Tibial artery (tissue), 4 donors: ENCODE measurements at regions not wholly inside any gene's neighbourhood (a gene's known extent, or its start where the extent isn't known, plus 50 kb on each side); places are given as distances from the start of the nearest gene placed in this dataset.

Source experiments
- DNase-seq, 2 donors: peaks; one replicate each; pipeline ENCODE4 v3.0.0-alpha.2; 2019
- H3K27ac ChIP-seq, 2 donors: fragments of 200-600 bp; sonication (generic) in 1 of 2; 1 replicate in 1 of 2; 2 replicates in 1 of 2; pipeline ENCODE4 v1.5.1; 2018 to 2019; ENCODE audit warnings: mild to moderate bottlenecking in 1 of 2
- H3K27me3 ChIP-seq, 2 donors: fragments of 200-600 bp; sonication (generic) in 1 of 2; one replicate each; pipeline versions ENCODE4 v1.5.1 to v1.6.0; 2016 to 2019
- H3K36me3 ChIP-seq, 3 donors: fragments of 200-600 bp; sonication (generic) in 2 of 3; one replicate each; pipeline ENCODE4 v1.5.1; 2016 to 2019; ENCODE audit warnings: mild to moderate bottlenecking in 2 of 3
- H3K4me1 ChIP-seq, 4 donors: fragments of 200-600 bp; sonication (generic) in 2 of 4; 1 replicate in 3 of 4; 2 replicates in 1 of 4; pipeline ENCODE4 v1.5.1; 2016 to 2019
- H3K4me3 ChIP-seq, 2 donors: fragments of 200-600 bp; sonication (generic) in 1 of 2; 1 replicate in 1 of 2; 2 replicates in 1 of 2; pipeline ENCODE4 v1.5.1; 2018 to 2019; ENCODE audit warnings: mild to moderate bottlenecking in 2 of 2
- H3K9me3 ChIP-seq, 3 donors: fragments of 200-600 bp; sonication (generic) in 1 of 3; one replicate each; pipeline ENCODE4 v1.5.1; 2016 to 2019
- intact Hi-C: fragments of 100-400 bp; cut with DNase I; formaldehyde crosslinking; loops from one replicate; pipeline ENCODE4 v1.15.0; 2023; ENCODE audit warnings: low total_unique reads
- TF ChIP-seq, protein P1 (sequence below), 2 experiments: fragments of 200-600 bp in 1 of 2; fragments of 450-650 bp in 1 of 2; IDR thresholded peaks; one replicate each; pipeline ENCODE4 v1.5.1; 2017 to 2019; ENCODE audit warnings: antibody characterized with exemption in 2 of 2, mild to moderate bottlenecking in 1 of 2, moderate library complexity in 1 of 2

DNA sequence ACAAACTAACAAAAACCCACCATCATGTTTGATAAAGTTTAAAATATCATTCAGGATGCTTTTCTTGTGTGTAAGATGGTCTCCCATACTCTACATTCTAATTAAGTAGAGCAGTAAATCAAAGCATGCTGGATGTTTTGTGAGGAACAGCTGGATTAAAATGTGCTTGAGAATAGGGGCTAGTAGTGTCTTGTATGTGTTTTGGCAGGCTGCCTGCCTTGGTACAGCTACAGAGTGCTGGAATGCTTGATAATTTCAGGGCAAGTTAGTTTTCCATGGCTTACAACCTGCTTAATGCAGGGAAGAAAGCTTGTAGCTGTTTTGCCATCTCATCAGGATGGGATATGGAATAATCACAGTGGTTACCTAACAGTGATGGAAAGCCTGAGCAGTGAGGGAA, 636.6 kb upstream of the MMS22L start:
- Histone ChIP-seq H3K36me3 (no peaks in the 10 kb centered on the region), H3K27me3 (no peaks in the 10 kb centered on the region), H3K9me3 (no peaks in the 10 kb centered on the region), H3K4me1 (no peaks in the 10 kb centered on the region), H3K27ac (no peak overlapping the region), H3K4me3 (no peak overlapping the region)
- TF ChIP-seq, protein P1, sequence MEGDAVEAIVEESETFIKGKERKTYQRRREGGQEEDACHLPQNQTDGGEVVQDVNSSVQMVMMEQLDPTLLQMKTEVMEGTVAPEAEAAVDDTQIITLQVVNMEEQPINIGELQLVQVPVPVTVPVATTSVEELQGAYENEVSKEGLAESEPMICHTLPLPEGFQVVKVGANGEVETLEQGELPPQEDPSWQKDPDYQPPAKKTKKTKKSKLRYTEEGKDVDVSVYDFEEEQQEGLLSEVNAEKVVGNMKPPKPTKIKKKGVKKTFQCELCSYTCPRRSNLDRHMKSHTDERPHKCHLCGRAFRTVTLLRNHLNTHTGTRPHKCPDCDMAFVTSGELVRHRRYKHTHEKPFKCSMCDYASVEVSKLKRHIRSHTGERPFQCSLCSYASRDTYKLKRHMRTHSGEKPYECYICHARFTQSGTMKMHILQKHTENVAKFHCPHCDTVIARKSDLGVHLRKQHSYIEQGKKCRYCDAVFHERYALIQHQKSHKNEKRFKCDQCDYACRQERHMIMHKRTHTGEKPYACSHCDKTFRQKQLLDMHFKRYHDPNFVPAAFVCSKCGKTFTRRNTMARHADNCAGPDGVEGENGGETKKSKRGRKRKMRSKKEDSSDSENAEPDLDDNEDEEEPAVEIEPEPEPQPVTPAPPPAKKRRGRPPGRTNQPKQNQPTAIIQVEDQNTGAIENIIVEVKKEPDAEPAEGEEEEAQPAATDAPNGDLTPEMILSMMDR (IDR thresholded peaks at IDR 0.05): no peak
- intact Hi-C loops: no loop called here
- no peak for DNase-seq

GRCh38 chr6:97923249-97923648, 640.2 kb upstream of the MMS22L start:
- Histone ChIP-seq H3K4me3 (no peak overlapping the region), H3K9me3 (no peaks in the 10 kb centered on the region), H3K27ac (no peak overlapping the region), H3K27me3 (no peaks in the 10 kb centered on the region), H3K36me3 (no peaks in the 10 kb centered on the region), H3K4me1 (no peaks in the 10 kb centered on the region)
- TF ChIP-seq, protein P1 (IDR thresholded peaks at IDR 0.05): no peak
- intact Hi-C loops: no loop called here
- no peak for DNase-seq

DNA sequence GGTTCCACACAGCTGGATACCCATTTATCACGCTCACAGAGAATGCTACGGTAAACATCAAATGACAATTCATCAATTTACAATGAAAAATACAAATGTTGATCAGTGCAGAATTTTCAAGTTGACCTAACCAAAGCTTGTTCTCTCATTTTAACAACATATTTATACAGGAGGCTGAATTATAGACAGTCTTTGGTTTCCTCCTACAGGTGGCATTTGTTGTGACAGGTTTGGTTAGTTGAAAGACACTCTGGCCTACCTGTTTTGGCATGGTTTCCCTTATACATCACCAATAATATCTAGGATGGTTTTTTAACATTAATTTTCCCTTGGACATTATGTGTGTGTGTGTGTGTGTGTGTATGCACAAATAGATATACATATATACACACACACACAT, 642.5 kb upstream of the MMS22L start:
- H3K36me3 ChIP-seq: no peaks in the 10 kb centered on the region
- no peak overlapping the region for H3K27ac ChIP-seq
- TF ChIP-seq, protein P1 (IDR thresholded peaks at IDR 0.05): no peak
- H3K4me1 ChIP-seq: no peaks in the 10 kb centered on the region
- no peaks in the 10 kb centered on the region for H3K27me3 ChIP-seq
- no peak overlapping the region for H3K4me3 ChIP-seq
- H3K9me3 ChIP-seq: no peaks in the 10 kb centered on the region
- no peak for DNase-seq
- intact Hi-C loops: no loop called here

DNA sequence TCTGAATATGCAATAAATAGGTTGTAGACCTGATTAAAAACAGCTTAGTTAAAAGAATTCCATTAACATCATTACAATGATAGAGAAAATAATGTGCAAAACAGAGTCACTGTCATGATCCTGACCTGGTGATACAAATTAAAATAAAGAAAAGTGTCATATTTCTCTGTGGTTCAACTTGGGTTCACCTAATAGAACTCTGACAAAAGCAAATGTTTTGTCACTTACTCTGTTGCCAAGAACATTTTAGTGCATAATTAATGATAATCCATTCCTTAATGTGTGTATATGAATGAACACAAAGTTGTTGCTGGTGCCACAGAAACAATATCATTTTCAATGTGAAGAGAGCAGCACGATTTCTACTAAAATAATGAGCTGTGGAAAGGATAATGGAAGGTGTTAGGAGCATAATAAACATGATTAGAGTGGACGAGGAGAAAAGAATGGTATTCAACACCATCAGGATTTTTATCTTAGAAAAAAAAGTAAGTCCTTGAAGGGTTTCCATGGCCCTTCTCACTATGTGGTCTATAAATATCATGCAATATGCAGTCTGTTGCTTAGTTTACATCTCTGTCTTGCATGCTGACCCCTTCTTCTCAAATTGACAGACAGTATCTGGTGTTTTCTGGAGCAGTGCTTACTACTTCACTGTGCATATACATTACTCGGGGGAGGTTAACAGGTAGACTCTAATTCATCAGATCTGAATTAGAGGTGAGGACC, 656.6 kb upstream of the MMS22L start:
- H3K27ac ChIP-seq: no peak overlapping the region
- H3K9me3 ChIP-seq: no peaks in the 10 kb centered on the region
- intact Hi-C loops: no loop called here
- no peaks in the 10 kb centered on the region for H3K4me1 ChIP-seq
- no peak for DNase-seq
- H3K27me3 ChIP-seq: no peaks in the 10 kb centered on the region
- TF ChIP-seq, protein P1 (IDR thresholded peaks at IDR 0.05): no peak
- no peak overlapping the region for H3K4me3 ChIP-seq
- no peaks in the 10 kb centered on the region for H3K36me3 ChIP-seq

- TF ChIP-seq, protein P1 (IDR thresholded peaks at IDR 0.05): no peak
- Histone ChIP-seq H3K9me3 (no peaks in the 10 kb centered on the region), H3K4me3 (no peak overlapping the region), H3K4me1 (no peaks in the 10 kb centered on the region), H3K36me3 (no peaks in the 10 kb centered on the region), H3K27me3 (no peaks in the 10 kb centered on the region), H3K27ac (no peak overlapping the region)
- DNase-seq: no peak
- intact Hi-C loops: no loop called here
Observed at GRCh38 chr6:97947841-97948240, 664.8 kb upstream of the MMS22L start.

DNA sequence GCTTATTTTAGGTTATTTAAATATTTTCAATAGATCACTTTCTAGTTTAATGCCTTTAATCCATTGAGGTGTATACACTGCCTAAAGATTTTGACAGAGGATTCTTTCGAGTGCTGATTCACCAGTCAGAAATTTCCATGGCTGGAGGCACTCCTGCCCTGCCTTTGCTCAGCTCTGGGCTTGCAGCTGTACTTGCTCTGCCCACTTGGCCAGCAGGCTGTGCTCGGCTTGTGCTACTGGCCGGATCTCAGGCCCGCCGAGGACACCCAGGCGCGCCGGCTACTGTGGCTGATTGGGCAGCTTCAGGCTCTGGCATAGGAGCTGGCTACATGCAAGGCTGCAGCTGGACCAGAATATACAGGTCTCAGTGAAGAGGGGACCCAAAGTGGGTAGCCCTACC, 675.1 kb upstream of the MMS22L start:
- no peak for DNase-seq
- intact Hi-C loops: no loop called here
- Histone ChIP-seq H3K4me1 (no peaks in the 10 kb centered on the region), H3K27me3 (no peaks in the 10 kb centered on the region), H3K27ac (no peak overlapping the region), H3K4me3 (no peak overlapping the region), H3K9me3 (no peaks in the 10 kb centered on the region), H3K36me3 (no peaks in the 10 kb centered on the region)
- TF ChIP-seq, protein P1 (IDR thresholded peaks at IDR 0.05): no peak
